GM06990 (cell line): ENCODE measurements at regions not wholly inside any gene's neighbourhood (a gene's known extent, or its start where the extent isn't known, plus 50 kb on each side); places are given as distances from the start of the nearest gene placed in this dataset.

Experiments used
- DNase-seq: peaks from one replicate; pipeline ENCODE4 v3.0.0-alpha.2; 2011; ENCODE audit not compliant: insufficient read length; ENCODE audit errors: extremely low read depth
- H3K27me3 ChIP-seq: replicated peaks from 2 replicates; pipeline ENCODE4 v1.6.0; 2011; ENCODE audit warnings: low read length; ENCODE audit not compliant: control insufficient read depth, insufficient read depth
- H3K36me3 ChIP-seq: 2 replicates; pipeline ENCODE4 v1.5.1; 2011; ENCODE audit warnings: low read length; ENCODE audit not compliant: control insufficient read depth, insufficient read depth
- H3K4me3 ChIP-seq: replicated peaks from 2 replicates; pipeline ENCODE4 v1.5.1; 2011; ENCODE audit warnings: low read depth, mild to moderate bottlenecking, control low read depth, low read length
- CTCF ChIP-seq: IDR thresholded peaks from 2 replicates; pipeline ENCODE4 v1.5.1; 2011; ENCODE audit warnings: low read length, control low read depth, mild to moderate bottlenecking, inconsistent platforms; ENCODE audit not compliant: insufficient read depth, poor library complexity, severe bottlenecking

- no peak for DNase-seq
- Histone ChIP-seq H3K4me3 (no peak overlapping the region), H3K27me3 (no peaks in the 10 kb centered on the region), H3K36me3 (no peaks in the 10 kb centered on the region)
- TF ChIP-seq CTCF = no peak
These were observed 103.1 kb upstream of the MAP9 start for GRCh38 chr4:155479835-155480234.

- Histone ChIP-seq H3K36me3 (no peaks in the 10 kb centered on the region), H3K4me3 (no peak overlapping the region), H3K27me3 (no peaks in the 10 kb centered on the region)
- no peak for DNase-seq
- no peak for TF ChIP-seq CTCF
These were observed 101.6 kb upstream of the MAP9 start for GRCh38 chr4:155478336-155478835.

GRCh38 chr4:155474758-155475157 lies 98.0 kb upstream of the MAP9 start:
- no peak for DNase-seq

GRCh38 chr4:155473420-155474095 lies 96.8 kb upstream of the MAP9 start:
- Histone ChIP-seq H3K4me3 (no peak overlapping the region), H3K36me3 (no peaks in the 10 kb centered on the region), H3K27me3 (no peaks in the 10 kb centered on the region; the same call in 1 of the 2 replicates)
- DNase-seq = no peak
- no peak for TF ChIP-seq CTCF

More at GRCh38 chr4:155474758-155475157, 98.0 kb upstream of the MAP9 start:
- Histone ChIP-seq H3K27me3 (no peaks in the 10 kb centered on the region; the same call in 1 of the 2 replicates), H3K36me3 (no peaks in the 10 kb centered on the region), H3K4me3 (no peak overlapping the region)
- no peak for TF ChIP-seq CTCF

- H3K4me3 ChIP-seq = no peak overlapping the region
- DNase-seq = no peak
- no peaks in the 10 kb centered on the region; the same call in 1 of the 2 replicates for H3K27me3 ChIP-seq
- H3K36me3 ChIP-seq = no peaks in the 10 kb centered on the region
- no peak for TF ChIP-seq CTCF
These were observed 91.5 kb upstream of the MAP9 start for GRCh38 chr4:155468282-155468681.
